Ecto neural progenitor cell (in vitro differentiated cells): ENCODE measurements at regions not wholly inside any gene's neighbourhood (a gene's known extent, or its start where the extent isn't known, plus 50 kb on each side); places are given as distances from the start of the nearest gene placed in this dataset.
"Not testable (repeated sequence)": the region's sequence is repeated elsewhere in the genome, so short reads cannot be mapped to it uniquely, and the experiment has no call there.

Experiments
- DNase-seq: peaks from one replicate; pipeline ENCODE4 v3.0.0-alpha.2; 2018; ENCODE audit warnings: low spot score

- no peak for DNase-seq
These were observed 389.8 kb upstream of the BRINP1 start for GRCh38 chr9:119758990-119759389.

GRCh38 chr9:119758241-119758640 is 389.0 kb upstream of the BRINP1 start:
- no peak for DNase-seq

- no peak for DNase-seq
These were observed 370.2 kb upstream of the BRINP1 start for GRCh38 chr9:119739476-119739875.

- no peak for DNase-seq
These were observed 367.5 kb upstream of the BRINP1 start for GRCh38 chr9:119736491-119737454.

GRCh38 chr9:119727988-119728387 is 358.8 kb upstream of the BRINP1 start:
- no peak for DNase-seq

- no peak for DNase-seq
These were observed 356.8 kb upstream of the BRINP1 start for GRCh38 chr9:119726035-119726434.

- no peak for DNase-seq
These were observed 353.1 kb upstream of the BRINP1 start for GRCh38 chr9:119722384-119722783.

- DNase-seq, result no peak
These were observed 343.1 kb upstream of the BRINP1 start for GRCh38 chr9:119712325-119712724.

GRCh38 chr9:119709431-119709830 is 340.2 kb upstream of the BRINP1 start:
- no peak for DNase-seq

- DNase-seq, result no peak
These were observed 338.1 kb upstream of the BRINP1 start for GRCh38 chr9:119707228-119707845.

GRCh38 chr9:119701651-119702050 is 332.4 kb upstream of the BRINP1 start:
- DNase-seq, result no peak

- DNase-seq, result no peak
These were observed 329.3 kb upstream of the BRINP1 start for GRCh38 chr9:119698535-119698934.

- DNase-seq, result no peak
These were observed 328.8 kb upstream of the BRINP1 start for GRCh38 chr9:119697996-119698395.

GRCh38 chr9:119689879-119690278 is 320.6 kb upstream of the BRINP1 start:
- DNase-seq, result no peak

- DNase-seq, result no peak
These were observed 319.3 kb upstream of the BRINP1 start for GRCh38 chr9:119688547-119688946.

- DNase-seq, result no peak
These were observed 308.7 kb upstream of the BRINP1 start for GRCh38 chr9:119677811-119678505.

GRCh38 chr9:119675951-119676350 is 306.7 kb upstream of the BRINP1 start:
- DNase-seq, result no peak

GRCh38 chr9:119672763-119673162 is 303.5 kb upstream of the BRINP1 start:
- not testable (repeated sequence) for DNase-seq

GRCh38 chr9:119667916-119668315 is 298.7 kb upstream of the BRINP1 start:
- DNase-seq, result no peak

- no peak for DNase-seq
These were observed 297.9 kb upstream of the BRINP1 start for GRCh38 chr9:119667163-119667562.

GRCh38 chr9:119662329-119662728 is 293.1 kb upstream of the BRINP1 start:
- DNase-seq, result no peak

GRCh38 chr9:119652931-119653330 is 283.7 kb upstream of the BRINP1 start:
- DNase-seq, result no peak

GRCh38 chr9:119649205-119649604 is 280.0 kb upstream of the BRINP1 start:
- no peak for DNase-seq
